ENCODE measurements at regions not wholly inside any gene's neighbourhood (a gene's known extent, or its start where the extent isn't known, plus 50 kb on each side); places are given as distances from the start of the nearest gene placed in this dataset.
"Not testable (repeated sequence)": the region's sequence is repeated elsewhere in the genome, so short reads cannot be mapped to it uniquely, and the experiment has no call there.

DNA sequence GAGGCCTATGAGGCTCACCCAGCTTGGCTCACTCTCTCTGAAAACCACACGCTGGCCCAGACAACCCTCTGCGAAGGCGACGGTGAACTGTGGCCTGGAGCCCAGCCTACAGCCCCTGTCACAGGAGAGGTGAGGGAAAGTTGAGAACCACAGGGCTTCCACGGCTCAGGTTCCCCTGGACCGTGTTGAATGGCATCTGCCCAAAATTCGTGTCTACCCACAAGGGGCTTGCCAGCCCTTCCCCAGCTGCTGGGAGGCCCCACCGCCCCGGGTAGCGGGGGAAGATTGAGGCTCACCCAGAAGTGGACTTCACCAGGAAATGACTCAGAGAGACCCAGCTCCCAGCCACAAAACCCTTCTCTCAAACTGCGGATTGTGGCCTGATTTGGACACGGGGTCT is 197.1 kb downstream of the CTTN start:
- no peak for DNase-seq

GRCh38 chr11:70596091-70596490 is 197.8 kb downstream of the CTTN start:
- no peak for DNase-seq

GRCh38 chr11:70597006-70597555 is 198.8 kb downstream of the CTTN start:
- DNase-seq = no peak

- no peak for DNase-seq
Measured at GRCh38 chr11:70597751-70598625, 199.7 kb downstream of the CTTN start.

DNA sequence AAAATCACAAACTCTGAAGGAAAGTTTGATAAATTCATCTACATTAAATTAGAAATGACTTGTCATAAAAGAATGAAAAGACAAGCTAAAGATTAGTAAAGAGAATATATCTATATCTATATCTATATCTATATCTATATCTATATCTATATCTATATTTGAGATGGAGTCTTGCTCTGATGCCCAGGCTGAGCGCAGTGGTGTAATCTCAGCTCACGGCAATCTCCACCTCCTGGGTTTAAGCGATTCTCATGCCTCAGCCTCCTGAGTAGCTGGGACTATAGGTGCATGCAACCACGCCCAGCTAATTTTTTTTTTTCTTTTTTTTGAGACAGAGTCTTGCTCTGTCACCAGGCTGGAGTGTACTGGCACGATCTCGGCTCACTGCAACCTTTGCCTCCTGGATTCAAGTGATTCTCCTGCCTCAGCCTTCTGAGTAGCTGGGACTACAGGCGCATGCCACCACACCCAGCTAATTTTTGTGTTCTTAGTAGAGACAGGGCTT is 202.6 kb downstream of the CTTN start:
- DNase-seq = not testable (repeated sequence)

GRCh38 chr11:70601861-70602538 is 203.7 kb downstream of the CTTN start:
- DNase-seq = no peak

DNA sequence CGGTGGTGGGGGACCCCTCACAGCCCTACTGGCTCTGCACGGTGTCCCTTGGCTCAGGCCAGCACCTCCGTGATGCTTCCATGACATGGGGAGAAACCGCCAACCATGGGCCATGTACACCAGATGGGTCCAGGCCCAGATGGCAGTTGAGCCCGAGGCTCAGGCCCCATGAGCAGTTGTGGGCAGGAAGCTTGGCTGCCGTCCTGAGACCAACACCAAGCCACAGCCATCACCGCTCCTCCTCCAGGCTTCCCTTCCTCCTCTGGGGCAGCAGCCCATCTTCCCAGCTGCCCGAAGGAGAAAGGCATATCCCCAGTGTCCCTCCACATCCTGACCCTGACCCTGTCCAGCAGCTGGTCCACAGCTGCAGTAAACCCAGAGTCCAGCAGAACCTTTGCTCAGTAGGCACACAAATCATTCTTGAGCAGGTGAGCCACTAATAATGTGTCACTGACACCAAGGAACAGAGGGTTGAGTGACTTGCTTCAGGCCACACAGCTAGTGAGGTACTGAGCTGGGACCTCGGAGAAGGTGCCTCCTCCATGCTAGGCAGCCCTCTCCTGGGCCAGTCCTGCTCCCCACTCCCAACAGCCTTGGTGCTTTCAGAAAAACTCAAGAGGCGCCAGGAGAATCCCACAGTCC is 204.9 kb downstream of the CTTN start:
- no peak for DNase-seq

DNA sequence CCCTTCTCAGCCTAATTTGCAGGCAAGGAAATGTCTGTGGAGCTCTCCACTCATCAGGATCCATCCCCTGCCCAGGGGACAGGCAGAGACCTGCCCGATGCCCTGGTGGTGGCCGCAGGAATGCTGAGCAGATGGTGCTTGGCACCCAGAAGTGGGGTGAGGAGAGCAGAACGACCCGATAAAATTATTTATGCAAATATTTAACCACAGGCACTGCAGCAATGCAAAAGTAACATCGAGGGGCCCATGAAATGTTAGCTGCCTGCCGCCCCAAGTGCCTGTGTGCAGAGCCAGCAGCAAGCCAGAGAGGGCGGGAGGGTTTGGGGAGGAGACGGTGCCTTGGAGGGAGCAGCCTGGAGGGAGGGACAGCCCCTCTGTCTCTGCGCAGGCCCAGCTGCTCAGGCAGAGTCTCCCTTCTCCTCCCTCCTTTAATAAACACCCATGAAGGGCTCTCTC is 205.5 kb downstream of the CTTN start:
- no peak for DNase-seq

- no peak for DNase-seq
Measured at GRCh38 chr11:70604221-70604620, 205.9 kb downstream of the CTTN start.

GRCh38 chr11:70604630-70605467 is 206.5 kb downstream of the CTTN start:
- no peak for DNase-seq

GRCh38 chr11:70605468-70605815 is 207.1 kb downstream of the CTTN start:
- DNase-seq = no peak

DNA sequence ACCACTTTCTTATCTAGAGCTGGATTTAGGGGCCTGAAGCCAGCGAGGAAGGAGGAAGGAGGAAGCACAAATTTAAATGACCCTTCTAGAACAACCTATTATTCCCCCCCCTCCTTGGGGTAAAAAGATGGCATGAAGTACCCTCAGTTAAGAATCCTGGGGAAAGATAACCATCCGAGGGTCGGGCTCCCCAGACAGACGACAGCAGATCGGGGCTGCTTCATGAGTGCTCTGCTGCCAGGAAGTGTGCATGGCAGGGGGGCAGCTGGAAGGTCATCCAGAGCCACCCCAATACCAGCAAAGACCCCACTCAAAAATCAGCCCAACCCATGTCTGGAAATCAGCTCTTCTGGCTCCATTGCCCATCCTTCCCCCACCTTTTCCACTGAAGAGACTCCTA is 207.5 kb downstream of the CTTN start:
- DNase-seq = no peak

GRCh38 chr11:70606248-70606950 is 208.1 kb downstream of the CTTN start:
- no peak for DNase-seq

DNA sequence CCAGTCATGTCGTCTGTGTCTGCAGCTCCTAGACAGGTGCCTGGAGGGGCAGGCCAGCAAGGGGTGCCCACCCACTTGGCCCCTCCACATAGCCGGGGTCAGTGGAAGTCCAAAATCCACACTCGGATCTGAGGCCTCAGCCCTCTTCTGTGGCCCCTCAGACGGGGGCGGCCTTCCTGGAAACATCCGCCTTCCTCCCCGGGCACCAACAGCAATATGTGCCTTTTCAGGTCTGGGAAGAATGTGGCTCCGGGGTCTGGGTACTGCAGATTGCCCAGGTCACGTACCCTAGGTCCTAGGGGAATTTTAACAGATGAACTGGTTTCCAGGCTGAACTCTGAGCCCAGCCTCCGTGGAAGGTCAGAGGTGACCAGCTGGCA is 208.6 kb downstream of the CTTN start:
- no peak for DNase-seq

DNA sequence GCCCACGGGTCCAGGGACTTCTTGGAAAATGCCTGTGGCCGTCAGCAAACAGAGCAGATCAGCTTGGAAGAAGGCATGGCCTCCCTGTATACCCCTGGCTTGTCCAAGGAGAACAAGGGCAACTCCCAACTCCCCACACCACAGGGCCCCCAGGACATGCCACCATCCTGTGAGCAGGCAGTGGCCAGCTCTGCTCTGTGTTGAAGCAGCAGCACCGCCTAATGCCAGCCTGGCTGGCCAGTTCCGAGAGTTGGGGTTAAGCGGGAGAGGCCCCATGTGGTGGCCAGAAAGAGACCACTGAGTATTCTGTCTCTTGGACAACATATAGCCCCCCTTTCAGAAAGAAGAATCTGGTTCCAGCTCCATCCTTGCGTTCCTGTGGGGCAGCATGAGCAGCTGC is 209.2 kb downstream of the CTTN start:
- DNase-seq = no peak

- no peak for DNase-seq
Measured at GRCh38 chr11:70608568-70609470, 210.5 kb downstream of the CTTN start.

DNA sequence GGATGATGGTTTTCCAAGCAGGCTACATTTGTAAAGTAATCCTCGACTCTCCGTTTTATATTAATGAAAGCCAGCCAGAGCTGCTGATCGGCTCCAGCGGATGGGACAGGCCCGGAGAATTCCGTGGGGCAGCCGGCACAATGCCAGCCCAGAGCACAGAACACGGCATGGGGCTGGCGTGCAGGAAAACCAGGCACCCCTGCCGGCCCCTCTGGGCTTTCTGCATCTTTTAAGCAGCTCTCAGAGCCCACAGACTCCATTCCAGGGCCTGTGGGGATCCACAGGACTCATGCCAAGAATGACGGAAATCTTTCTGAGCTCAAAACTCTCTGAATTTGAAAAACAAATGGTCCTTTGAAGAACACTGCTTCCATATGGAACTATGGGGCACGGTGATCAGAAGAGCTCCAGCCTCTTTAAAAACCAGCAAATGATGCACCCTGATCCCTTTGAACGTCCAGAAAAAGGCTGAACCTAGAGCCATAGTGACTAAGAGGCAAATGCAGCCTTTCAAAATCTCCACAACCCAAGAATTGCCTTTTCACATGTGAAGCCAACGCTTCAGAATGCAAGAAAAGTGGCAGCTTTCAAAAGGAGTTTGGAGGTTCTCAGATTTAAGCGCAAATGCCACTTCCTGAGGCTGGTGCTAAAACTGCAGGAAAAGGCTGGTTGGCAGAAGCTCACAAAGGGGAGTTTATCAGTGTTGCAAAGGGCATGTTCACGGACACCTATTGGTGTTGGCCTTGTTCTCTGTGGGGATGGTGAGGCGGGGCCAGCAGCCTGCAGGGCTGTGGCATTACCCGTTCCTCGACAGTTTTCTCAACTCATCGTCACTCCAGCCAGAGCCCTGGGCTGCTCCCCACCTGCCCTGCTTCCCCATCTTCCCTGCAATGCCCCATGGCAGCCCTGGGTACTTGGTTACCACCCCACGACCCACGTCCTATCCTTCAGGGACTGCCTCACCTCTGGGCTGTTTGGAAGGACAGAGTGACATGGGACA is 212.5 kb downstream of the CTTN start:
- DNase-seq = no peak

GRCh38 chr11:70611821-70612220 is 213.5 kb downstream of the CTTN start:
- no peak for DNase-seq

DNA sequence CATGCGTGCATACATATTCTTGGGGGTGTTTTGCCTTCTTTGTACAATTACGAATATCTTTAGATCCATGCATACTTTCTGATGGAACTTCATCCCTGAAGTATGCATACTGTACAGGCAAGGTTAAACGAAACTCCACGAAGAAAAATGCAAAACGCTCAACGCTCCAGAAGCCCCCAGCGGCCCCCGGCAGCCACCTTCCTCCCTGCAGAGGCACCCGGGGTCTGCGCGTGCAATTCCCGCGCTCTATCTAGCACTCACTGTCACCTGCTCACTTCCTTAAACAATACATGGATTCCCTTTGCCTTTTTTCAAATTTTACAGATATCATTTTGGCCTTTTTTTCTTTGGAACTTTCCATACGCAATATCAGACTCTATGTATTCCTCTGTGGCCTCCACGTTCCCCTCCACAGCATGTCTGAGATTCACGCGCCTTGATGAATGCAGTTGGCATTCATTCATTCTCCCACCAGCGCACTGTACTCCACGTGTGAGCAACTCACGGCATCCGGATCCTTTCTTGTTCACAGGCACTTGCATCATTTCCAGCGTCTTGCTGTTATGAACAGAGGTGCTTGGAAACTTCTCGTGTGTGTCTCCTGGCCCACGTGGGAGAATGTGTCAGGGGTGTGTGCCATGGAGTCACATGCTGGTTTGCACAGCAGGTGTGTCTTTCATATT is 214.3 kb downstream of the CTTN start:
- DNase-seq = no peak
